Glutamatergic neuron (in vitro differentiated cells): ENCODE measurements at regions not wholly inside any gene's neighbourhood (a gene's known extent, or its start where the extent isn't known, plus 50 kb on each side); places are given as distances from the start of the nearest gene placed in this dataset.

Experiments
- DNase-seq: peaks from one replicate; pipeline ENCODE4 v3.0.0; 2022
- H3K27ac Mint-ChIP-seq: one replicate; pipeline ENCODE4 v1.8.0; 2020; ENCODE audit warnings: mild to moderate bottlenecking, mixed read lengths, inconsistent platforms; ENCODE audit not compliant: unreplicated experiment
- H3K27me3 Mint-ChIP-seq: one replicate; pipeline ENCODE4 v1.8.0; 2020; ENCODE audit warnings: mild to moderate bottlenecking, moderate library complexity, mixed read lengths, inconsistent platforms; ENCODE audit not compliant: unreplicated experiment
- H3K36me3 Mint-ChIP-seq: one replicate; pipeline ENCODE4 v1.8.0; 2020; ENCODE audit warnings: mild to moderate bottlenecking, mixed read lengths, inconsistent platforms; ENCODE audit not compliant: unreplicated experiment
- H3K4me1 Mint-ChIP-seq: one replicate; pipeline ENCODE4 v1.8.0; 2020; ENCODE audit warnings: mild to moderate bottlenecking, low read depth, mixed read lengths, inconsistent platforms; ENCODE audit not compliant: unreplicated experiment
- H3K4me3 Mint-ChIP-seq: one replicate; pipeline ENCODE4 v1.8.0; 2020; ENCODE audit warnings: mild to moderate bottlenecking, mixed read lengths, inconsistent platforms; ENCODE audit not compliant: unreplicated experiment
- H3K9me3 Mint-ChIP-seq: one replicate; pipeline ENCODE4 v1.8.0; 2020; ENCODE audit warnings: mild to moderate bottlenecking, moderate library complexity, mixed read lengths, inconsistent platforms; ENCODE audit not compliant: unreplicated experiment
- CTCF ChIP-seq: fragments of 200-600 bp; sonication (generic); IDR thresholded peaks from one replicate; pipeline ENCODE4 v1.5.0; 2021; ENCODE audit not compliant: partially characterized antibody, unreplicated experiment

- Mint-ChIP-seq H3K4me1 (no peaks in the 10 kb centered on the region), H3K9me3 (no peaks in the 10 kb centered on the region), H3K27ac (no peak overlapping the region), H3K27me3 (no peaks in the 10 kb centered on the region), H3K36me3 (no peaks in the 10 kb centered on the region), H3K4me3 (no peak overlapping the region)
- no peak for TF ChIP-seq CTCF
- DNase-seq: no peak
Observed at GRCh38 chr4:159735281-159736207, 632.7 kb downstream of the RAPGEF2 start.

- no peak for DNase-seq
- no peaks in the 10 kb centered on the region for H3K36me3 Mint-ChIP-seq
- no peaks in the 10 kb centered on the region for H3K27me3 Mint-ChIP-seq
- H3K4me3 Mint-ChIP-seq: no peak overlapping the region
- H3K4me1 Mint-ChIP-seq: no peaks in the 10 kb centered on the region
- no peak for TF ChIP-seq CTCF
- no peaks in the 10 kb centered on the region for H3K9me3 Mint-ChIP-seq
- H3K27ac Mint-ChIP-seq: no peak overlapping the region
Observed at GRCh38 chr4:159736411-159736810, 633.5 kb downstream of the RAPGEF2 start.

- no peak overlapping the region for H3K4me3 Mint-ChIP-seq
- no peaks in the 10 kb centered on the region for H3K4me1 Mint-ChIP-seq
- no peak for TF ChIP-seq CTCF
- peaks cover 3% of the 10 kb centered on the region for H3K9me3 Mint-ChIP-seq
- H3K27me3 Mint-ChIP-seq: peaks cover 2% of the 10 kb centered on the region
- no peak for DNase-seq
- H3K27ac Mint-ChIP-seq: no peak overlapping the region
- no peaks in the 10 kb centered on the region for H3K36me3 Mint-ChIP-seq
Observed at GRCh38 chr4:159743971-159744370, 641.1 kb downstream of the RAPGEF2 start.

- Mint-ChIP-seq H3K27me3 (no peaks in the 10 kb centered on the region), H3K36me3 (no peaks in the 10 kb centered on the region), H3K4me3 (no peak overlapping the region), H3K27ac (no peak overlapping the region), H3K9me3 (no peaks in the 10 kb centered on the region), H3K4me1 (no peaks in the 10 kb centered on the region)
- no peak for DNase-seq
- no peak for TF ChIP-seq CTCF
Observed at GRCh38 chr4:159747983-159748382, 645.1 kb downstream of the RAPGEF2 start.

GRCh38 chr4:159748834-159749444 lies 646.1 kb downstream of the RAPGEF2 start:
- no peaks in the 10 kb centered on the region for H3K9me3 Mint-ChIP-seq
- DNase-seq: no peak
- H3K4me3 Mint-ChIP-seq: no peak overlapping the region
- TF ChIP-seq CTCF: no peak
- H3K4me1 Mint-ChIP-seq: no peaks in the 10 kb centered on the region
- no peaks in the 10 kb centered on the region for H3K27me3 Mint-ChIP-seq
- no peak overlapping the region for H3K27ac Mint-ChIP-seq
- H3K36me3 Mint-ChIP-seq: no peaks in the 10 kb centered on the region
